ENCODE measurements at regions not wholly inside any gene's neighbourhood (a gene's known extent, or its start where the extent isn't known, plus 50 kb on each side); places are given as distances from the start of the nearest gene placed in this dataset.

GRCh38 chr21:43331962-43332828 lies 94.7 kb downstream of the SIK1 start:
- no peaks in the 10 kb centered on the region for H3K36me3 ChIP-seq (ENCODE audit: control insufficient read depth, insufficient read depth, low read length)
- H3K4me3 ChIP-seq (ENCODE audit: low read length), result no peak overlapping the region
- H3K27ac ChIP-seq (ENCODE audit: low read length), result peak overlapping the region; percentile 91
- no peaks in the 10 kb centered on the region for H3K9me3 ChIP-seq (replicated peaks; ENCODE audit: control insufficient read depth, low read depth, low read length)
- no peaks in the 10 kb centered on the region for H3K27me3 ChIP-seq (ENCODE audit: control insufficient read depth, insufficient read depth, low read length)
- WGBS (ENCODE audit: insufficient coverage), result 48% methylated on average over 13 of the region's 22 CpGs
- H3K4me1 ChIP-seq (ENCODE audit: control insufficient read depth, insufficient read depth, low read length), result peaks cover 62% of the 10 kb centered on the region
- peak; percentile 81 for DNase-seq

DNA sequence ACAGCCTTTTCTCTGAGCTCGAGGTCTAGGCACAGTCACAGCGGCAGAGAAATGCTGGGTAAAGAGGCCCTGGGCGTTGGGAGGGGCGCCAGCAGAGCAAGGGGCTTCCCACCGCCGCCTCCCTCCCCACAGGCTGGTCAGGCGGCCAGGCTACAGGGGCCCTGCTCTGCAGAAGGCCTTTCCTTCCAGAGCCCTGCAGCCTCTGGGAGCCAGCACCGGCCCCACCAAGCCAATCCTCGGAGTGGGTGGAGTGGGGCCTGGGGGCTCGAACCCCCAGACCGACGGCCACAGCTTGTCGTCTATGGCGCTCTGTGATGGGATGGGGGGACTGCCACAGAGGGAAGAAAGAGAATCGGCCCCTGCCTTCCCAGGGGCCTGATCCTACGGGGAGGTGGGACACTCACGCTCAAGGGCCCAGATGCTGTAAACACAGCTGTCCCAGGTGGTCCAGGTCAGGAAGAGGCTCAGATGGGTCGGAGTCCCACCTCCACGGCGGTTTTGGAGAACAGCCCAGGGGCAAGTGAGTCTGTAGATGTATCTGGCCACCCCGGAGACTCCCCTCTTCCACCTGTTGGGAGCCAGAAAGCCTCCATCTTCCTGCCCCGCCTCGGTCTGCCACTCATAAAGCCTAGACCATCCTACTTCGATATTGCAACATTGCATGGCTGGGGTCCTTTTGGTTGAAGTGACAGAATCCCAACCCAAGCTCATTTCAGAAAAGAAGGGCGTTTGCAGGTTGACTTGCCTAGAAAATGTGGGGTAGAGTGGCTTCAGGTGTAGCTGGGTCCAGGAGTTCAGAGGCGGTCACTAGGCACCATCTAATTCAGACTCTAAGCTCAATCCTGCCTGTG lies 95.6 kb downstream of the SIK1 start:
- no peak for DNase-seq
- Histone ChIP-seq H3K4me3 (ENCODE audit: low read length) (no peak overlapping the region), H3K9me3 (replicated peaks; ENCODE audit: control insufficient read depth, low read depth, low read length) (no peaks in the 10 kb centered on the region), H3K36me3 (ENCODE audit: control insufficient read depth, insufficient read depth, low read length) (no peaks in the 10 kb centered on the region), H3K27me3 (ENCODE audit: control insufficient read depth, insufficient read depth, low read length) (no peaks in the 10 kb centered on the region), H3K27ac (ENCODE audit: low read length) (peak overlapping the region; percentile 91), H3K4me1 (ENCODE audit: control insufficient read depth, insufficient read depth, low read length) (peaks cover 68% of the 10 kb centered on the region)
- WGBS (ENCODE audit: insufficient coverage), result 79% methylated on average over 25 of the region's 26 CpGs

DNA sequence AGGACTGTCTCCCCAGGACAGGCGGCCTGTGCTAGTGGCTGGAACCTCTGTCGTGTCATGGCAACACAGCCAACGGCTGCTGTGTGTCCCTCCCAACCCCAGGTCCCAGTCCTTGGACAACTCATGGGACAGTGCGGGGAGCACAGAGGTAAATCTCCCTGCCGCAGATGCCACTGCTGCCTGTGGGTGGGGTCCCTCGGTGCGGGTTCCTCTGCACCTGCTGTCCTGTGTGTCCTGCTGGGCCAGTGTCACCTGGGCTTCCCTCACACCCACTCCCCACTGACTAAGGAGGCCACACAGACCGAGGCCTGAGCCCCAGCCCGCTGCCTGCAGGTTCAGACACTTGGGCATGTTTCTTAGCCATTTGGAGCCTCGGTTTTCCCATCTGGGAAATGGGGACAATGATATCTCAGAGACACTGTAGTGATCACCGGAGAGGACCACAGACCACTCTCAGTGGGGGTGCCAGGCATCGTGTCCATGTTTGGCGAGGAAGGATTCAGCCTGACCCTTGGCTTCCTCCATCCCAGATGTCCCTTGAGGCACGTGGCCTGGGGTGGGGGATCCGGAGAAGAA lies 96.5 kb downstream of the SIK1 start:
- Histone ChIP-seq H3K27me3 (ENCODE audit: control insufficient read depth, insufficient read depth, low read length) (no peaks in the 10 kb centered on the region), H3K9me3 (replicated peaks; ENCODE audit: control insufficient read depth, low read depth, low read length) (no peaks in the 10 kb centered on the region), H3K27ac (ENCODE audit: low read length) (no peak overlapping the region), H3K36me3 (ENCODE audit: control insufficient read depth, insufficient read depth, low read length) (no peaks in the 10 kb centered on the region), H3K4me3 (ENCODE audit: low read length) (no peak overlapping the region), H3K4me1 (ENCODE audit: control insufficient read depth, insufficient read depth, low read length) (peaks cover 68% of the 10 kb centered on the region)
- 71% methylated on average over 10 of the region's 15 CpGs for WGBS (ENCODE audit: insufficient coverage)
- DNase-seq, result no peak

- no peak for DNase-seq
- H3K4me3 ChIP-seq (ENCODE audit: low read length), result no peak overlapping the region
- WGBS (ENCODE audit: insufficient coverage), result 64% methylated on average over 17 of the region's 18 CpGs
- no peaks in the 10 kb centered on the region for H3K27me3 ChIP-seq (ENCODE audit: control insufficient read depth, insufficient read depth, low read length)
- no peaks in the 10 kb centered on the region for H3K36me3 ChIP-seq (ENCODE audit: control insufficient read depth, insufficient read depth, low read length)
- no peaks in the 10 kb centered on the region for H3K9me3 ChIP-seq (replicated peaks; ENCODE audit: control insufficient read depth, low read depth, low read length)
- no peak overlapping the region for H3K27ac ChIP-seq (ENCODE audit: low read length)
- H3K4me1 ChIP-seq (ENCODE audit: control insufficient read depth, insufficient read depth, low read length), result peaks cover 64% of the 10 kb centered on the region
Measured at GRCh38 chr21:43329711-43330269, 97.1 kb downstream of the SIK1 start.

DNA sequence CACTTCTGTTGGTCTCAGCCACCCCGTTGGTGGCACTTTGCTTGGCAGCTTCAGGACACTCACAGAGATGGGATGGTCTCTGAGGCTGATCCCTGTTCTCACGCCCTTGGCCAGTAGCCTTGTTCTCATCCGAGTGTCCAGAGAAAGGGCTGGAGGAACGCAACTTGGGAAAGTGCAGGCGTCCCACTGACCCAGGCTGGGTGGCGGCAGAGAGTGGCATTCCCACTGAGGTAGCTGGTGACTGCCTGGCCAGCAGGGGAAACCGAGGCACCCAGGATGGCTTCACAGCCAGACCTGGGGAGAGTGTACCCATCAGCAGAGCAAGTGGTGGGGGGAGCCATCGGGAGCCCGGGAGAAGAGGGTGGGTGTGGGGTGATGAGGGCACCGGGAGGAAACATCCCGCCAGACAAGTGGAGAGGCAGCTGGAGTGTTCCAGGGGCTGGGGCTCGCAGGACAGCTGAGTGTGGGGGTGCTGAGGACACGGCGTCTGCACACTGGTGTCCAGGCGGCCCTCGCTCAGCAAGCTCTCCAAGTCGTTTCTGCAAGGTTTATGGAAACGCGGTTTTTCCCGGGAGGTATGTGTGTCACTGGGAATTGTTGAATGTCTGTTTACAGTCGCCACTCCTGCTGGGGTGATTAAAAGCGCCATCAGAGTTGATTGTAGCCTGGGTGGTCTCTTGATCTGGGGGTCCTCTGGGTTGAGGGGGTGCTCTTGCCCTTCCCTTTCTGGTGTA lies 97.8 kb downstream of the SIK1 start:
- Histone ChIP-seq H3K27ac (ENCODE audit: low read length) (peak overlapping the region; percentile 67), H3K4me3 (ENCODE audit: low read length) (no peak overlapping the region), H3K9me3 (replicated peaks; ENCODE audit: control insufficient read depth, low read depth, low read length) (no peaks in the 10 kb centered on the region), H3K4me1 (ENCODE audit: control insufficient read depth, insufficient read depth, low read length) (peaks cover 60% of the 10 kb centered on the region), H3K27me3 (ENCODE audit: control insufficient read depth, insufficient read depth, low read length) (no peaks in the 10 kb centered on the region), H3K36me3 (ENCODE audit: control insufficient read depth, insufficient read depth, low read length) (no peaks in the 10 kb centered on the region)
- 74% methylated on average over 22 of the region's 22 CpGs for WGBS (ENCODE audit: insufficient coverage)
- DNase-seq, result no peak

- Histone ChIP-seq H3K27me3 (ENCODE audit: control insufficient read depth, insufficient read depth, low read length) (no peaks in the 10 kb centered on the region), H3K4me1 (ENCODE audit: control insufficient read depth, insufficient read depth, low read length) (peaks cover 56% of the 10 kb centered on the region), H3K27ac (ENCODE audit: low read length) (peak overlapping the region; percentile 67), H3K9me3 (replicated peaks; ENCODE audit: control insufficient read depth, low read depth, low read length) (no peaks in the 10 kb centered on the region), H3K4me3 (ENCODE audit: low read length) (no peak overlapping the region), H3K36me3 (ENCODE audit: control insufficient read depth, insufficient read depth, low read length) (no peaks in the 10 kb centered on the region)
- WGBS (ENCODE audit: insufficient coverage), result 69% methylated on average over 7 of the region's 13 CpGs
- peak; percentile 76 for DNase-seq
Measured at GRCh38 chr21:43328185-43328957, 98.6 kb downstream of the SIK1 start.

DNA sequence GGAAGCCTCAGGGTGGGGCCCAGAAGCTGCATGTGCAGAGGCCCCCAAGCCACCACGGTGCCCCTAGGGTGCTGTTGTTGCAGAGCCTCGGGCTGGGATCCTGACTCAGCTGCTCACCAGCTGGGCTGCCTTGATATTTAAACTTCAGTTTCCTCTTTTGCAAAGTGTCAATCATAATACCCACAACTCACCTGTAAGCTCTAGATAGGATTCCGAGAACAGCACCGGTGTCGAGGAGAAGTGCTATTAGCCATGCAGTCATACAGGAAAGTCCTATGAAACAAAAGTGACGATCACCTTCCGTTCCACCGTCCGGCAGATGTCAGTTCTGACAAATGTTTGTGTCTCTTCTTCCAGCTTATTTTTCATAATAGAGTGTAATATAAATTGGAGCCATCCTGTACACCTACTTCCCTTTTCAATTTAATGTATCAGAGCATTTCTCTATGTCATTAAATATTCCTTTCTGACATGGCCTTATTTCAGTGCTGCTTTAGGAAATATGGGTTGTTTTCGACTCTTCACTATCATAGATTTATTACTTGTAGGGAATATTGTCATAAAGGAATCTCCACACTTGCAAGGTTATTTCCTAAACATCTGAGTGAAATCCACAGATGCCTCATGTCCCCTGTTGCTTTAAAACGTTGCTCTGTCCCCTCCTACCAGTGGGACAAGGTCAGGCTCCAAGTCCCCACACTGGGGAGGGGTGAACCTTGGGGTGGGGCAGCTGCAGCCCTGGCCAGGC lies 100.8 kb downstream of the SIK1 start:
- Histone ChIP-seq H3K4me1 (ENCODE audit: control insufficient read depth, insufficient read depth, low read length) (peaks cover 44% of the 10 kb centered on the region), H3K9me3 (replicated peaks; ENCODE audit: control insufficient read depth, low read depth, low read length) (no peaks in the 10 kb centered on the region), H3K27ac (ENCODE audit: low read length) (no peak overlapping the region), H3K36me3 (ENCODE audit: control insufficient read depth, insufficient read depth, low read length) (no peaks in the 10 kb centered on the region), H3K27me3 (ENCODE audit: control insufficient read depth, insufficient read depth, low read length) (no peaks in the 10 kb centered on the region), H3K4me3 (ENCODE audit: low read length) (no peak overlapping the region)
- 64% methylated on average over 5 of the region's 11 CpGs for WGBS (ENCODE audit: insufficient coverage)
- no peak for DNase-seq

DNA sequence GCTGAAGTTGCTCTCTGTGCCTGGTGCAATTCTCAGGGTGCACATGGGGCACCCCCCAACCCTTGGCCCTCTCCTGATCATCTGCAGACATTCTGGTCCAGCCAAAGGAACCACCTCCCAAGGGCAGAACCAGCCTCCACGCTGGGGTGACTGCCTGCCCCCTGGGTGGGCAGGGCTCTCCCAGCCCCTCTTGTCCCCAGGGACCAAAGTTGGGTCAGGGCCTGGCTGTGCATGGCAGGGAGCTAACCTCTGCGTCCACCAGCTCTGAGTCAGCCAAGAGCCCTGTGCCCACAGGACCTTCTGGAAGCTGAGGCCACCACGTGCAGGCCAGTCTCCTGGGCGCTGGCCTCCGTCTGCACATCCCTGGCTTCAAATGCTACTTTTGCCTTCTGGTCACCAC lies 101.9 kb downstream of the SIK1 start:
- no peak overlapping the region for H3K27ac ChIP-seq (ENCODE audit: low read length)
- 94% methylated on average over 5 of the region's 5 CpGs for WGBS (ENCODE audit: insufficient coverage)
- DNase-seq, result no peak
- no peaks in the 10 kb centered on the region for H3K27me3 ChIP-seq (ENCODE audit: control insufficient read depth, insufficient read depth, low read length)
- peaks cover 43% of the 10 kb centered on the region for H3K4me1 ChIP-seq (ENCODE audit: control insufficient read depth, insufficient read depth, low read length)
- H3K36me3 ChIP-seq (ENCODE audit: control insufficient read depth, insufficient read depth, low read length), result no peaks in the 10 kb centered on the region
- H3K4me3 ChIP-seq (ENCODE audit: low read length), result no peak overlapping the region
- no peaks in the 10 kb centered on the region for H3K9me3 ChIP-seq (replicated peaks; ENCODE audit: control insufficient read depth, low read depth, low read length)
